ENCODE measurements at regions not wholly inside any gene's neighbourhood (a gene's known extent, or its start where the extent isn't known, plus 50 kb on each side); places are given as distances from the start of the nearest gene placed in this dataset.

- TF ChIP-seq CREB1 (IDR thresholded peaks at IDR 0.05), result no peak
- no peak for TF ChIP-seq YY1 (IDR thresholded peaks at IDR 0.05; ENCODE audit: low read depth, low read length)
- no peak for TF ChIP-seq POLR2AphosphoS5 (IDR thresholded peaks at IDR 0.05; ENCODE audit: low read depth, low read length)
- no peak for TF ChIP-seq SRF (IDR thresholded peaks at IDR 0.05; ENCODE audit: low read depth, low read length)
- TF ChIP-seq GTF2F1 (IDR thresholded peaks at IDR 0.05; ENCODE audit: borderline replicate concordance, low read depth, low read length), result no peak
- no peak for TF ChIP-seq BACH1 (IDR thresholded peaks at IDR 0.05; ENCODE audit: low read length)
Observed at GRCh38 chr16:24424364-24424763, 115.0 kb upstream of the RBBP6 start (continued).

Measured in H1 (cell line).